HL-60/S4 treated with retinoic acid at 250 ng/mL for 4 days and 3 days (cell line): ENCODE measurements at regions not wholly inside any gene's neighbourhood (a gene's known extent, or its start where the extent isn't known, plus 50 kb on each side); places are given as distances from the start of the nearest gene placed in this dataset.
"Not testable (repeated sequence)": the region's sequence is repeated elsewhere in the genome, so short reads cannot be mapped to it uniquely, and the experiment has no call there.

ENCODE experiments used
- in situ Hi-C: fragments of 300-500 bp; cut with MboI; formaldehyde crosslinking; loops from 2 replicates; pipeline ENCODE4 v1.7.0; 2022; ENCODE audit warnings: low sequenced_read_pairs

DNA sequence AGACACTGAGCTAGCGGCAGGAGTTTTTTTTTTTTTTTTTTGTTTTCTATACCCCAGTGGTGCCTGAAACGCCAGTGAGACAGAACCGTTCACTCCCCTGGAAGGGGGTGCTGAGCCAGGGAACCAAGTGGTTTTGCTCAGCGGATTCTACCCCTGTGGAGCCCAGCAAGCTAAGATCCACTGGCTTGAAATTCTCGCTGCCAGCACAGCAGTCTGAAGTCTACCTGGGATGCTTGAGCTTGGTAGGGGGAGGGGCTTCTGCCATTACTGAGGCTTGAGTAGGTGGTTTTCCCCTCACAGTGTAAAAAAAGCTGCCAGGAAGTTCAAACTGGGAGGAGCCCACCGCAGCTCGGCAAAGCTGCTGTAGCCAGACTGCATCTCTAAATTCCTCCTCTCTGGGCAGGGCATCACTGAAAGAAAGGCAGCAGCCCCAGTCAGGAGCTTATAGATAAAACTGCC lies 173.0 kb downstream of the DMAC1 start:
- in situ Hi-C loops = not testable (repeated sequence)

DNA sequence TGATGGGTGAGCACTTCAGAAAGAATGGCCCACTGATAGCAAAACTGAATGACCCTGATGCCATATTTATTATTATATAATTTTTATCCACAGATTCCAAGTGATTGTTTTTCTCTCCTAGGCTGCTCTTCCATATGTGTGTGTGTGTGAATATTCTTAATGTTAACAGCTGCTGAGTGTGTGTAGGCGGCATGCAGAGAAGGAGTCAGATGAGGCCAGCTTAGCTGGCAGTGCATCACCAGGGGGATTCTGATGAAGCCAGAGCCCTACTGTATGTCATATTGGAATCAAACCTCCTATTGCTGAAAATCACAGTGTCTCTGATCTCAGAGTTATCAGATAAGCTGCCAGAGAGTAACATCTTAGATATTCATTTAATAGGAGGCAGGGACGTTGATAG lies 177.1 kb downstream of the DMAC1 start:
- in situ Hi-C loops = no loop called here

DNA sequence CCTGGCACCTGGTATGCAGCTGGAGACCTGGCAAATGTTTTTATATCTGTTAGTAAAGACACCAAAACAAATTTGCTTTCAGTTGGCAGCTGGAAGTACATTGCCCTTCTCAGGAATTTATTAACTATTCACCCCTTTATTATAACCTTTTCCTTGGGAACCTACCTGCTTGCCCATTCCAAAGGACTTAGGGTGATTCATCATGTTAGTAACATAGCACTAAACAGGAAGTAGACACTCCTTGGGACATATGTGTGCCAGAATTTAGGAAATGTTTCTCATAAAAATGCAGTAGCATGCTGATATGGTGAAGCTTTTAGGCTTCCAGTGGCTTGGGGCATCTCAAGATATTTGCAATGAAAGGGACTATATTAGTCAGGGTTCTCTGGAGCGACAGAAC lies 184.2 kb downstream of the DMAC1 start:
- in situ Hi-C loops = no loop called here

DNA sequence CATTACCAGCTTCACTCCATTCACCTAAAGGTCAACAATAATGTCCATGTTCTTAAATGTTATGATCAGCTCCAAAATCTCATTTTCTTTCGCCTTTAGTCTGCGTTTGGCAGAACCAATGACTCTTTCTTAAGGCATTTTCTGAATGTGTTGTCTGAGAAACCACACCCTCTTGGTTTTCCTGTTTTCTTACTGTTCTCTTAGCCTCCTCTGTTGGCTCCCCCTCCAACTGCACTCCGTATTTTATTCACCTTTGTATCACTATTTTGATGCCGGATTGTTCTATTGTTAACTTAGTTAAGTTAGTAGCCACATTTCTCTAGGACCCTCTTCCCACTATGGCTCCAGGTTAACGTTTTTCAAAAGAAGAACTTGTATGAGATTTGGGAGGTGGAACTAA lies 185.6 kb downstream of the DMAC1 start:
- in situ Hi-C loops = no loop called here

DNA sequence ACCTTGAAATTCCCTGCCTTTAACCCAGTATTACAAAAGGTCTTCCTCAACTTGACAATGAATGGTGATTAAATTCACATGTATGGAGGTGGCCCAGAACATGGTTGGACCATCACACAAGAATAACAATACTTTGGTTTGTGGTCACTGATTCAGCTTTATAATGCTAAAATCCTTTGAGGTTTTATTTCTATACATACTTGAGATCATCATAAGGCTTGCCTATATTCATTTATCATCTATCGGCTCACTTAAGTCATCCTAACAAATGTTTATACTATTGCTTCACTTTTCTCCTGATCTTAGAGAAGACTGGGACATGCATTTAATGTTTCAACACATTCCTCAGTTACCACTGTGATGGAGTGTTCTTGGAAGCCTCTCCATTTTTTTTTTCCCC lies 191.3 kb downstream of the DMAC1 start:
- in situ Hi-C loops = no loop called here

DNA sequence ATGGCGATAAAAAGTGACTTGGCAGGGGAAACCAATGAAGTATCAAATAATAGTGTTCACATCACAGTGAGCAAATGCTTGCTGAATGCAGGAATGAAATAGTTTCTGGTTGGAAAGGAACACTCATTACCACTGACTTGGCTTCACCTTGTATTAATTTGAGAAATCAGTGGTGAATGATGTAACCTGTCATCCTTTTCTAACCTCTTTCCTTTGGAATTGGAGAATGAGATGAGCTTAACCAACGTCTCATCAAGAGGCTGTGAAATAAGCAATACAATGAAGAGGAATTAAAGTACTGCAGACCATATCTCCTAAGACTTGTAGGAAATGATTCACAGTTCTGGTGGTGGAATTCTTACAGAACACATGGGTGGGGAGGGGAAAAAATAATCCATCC lies 192.2 kb downstream of the DMAC1 start:
- in situ Hi-C loops = no loop called here

DNA sequence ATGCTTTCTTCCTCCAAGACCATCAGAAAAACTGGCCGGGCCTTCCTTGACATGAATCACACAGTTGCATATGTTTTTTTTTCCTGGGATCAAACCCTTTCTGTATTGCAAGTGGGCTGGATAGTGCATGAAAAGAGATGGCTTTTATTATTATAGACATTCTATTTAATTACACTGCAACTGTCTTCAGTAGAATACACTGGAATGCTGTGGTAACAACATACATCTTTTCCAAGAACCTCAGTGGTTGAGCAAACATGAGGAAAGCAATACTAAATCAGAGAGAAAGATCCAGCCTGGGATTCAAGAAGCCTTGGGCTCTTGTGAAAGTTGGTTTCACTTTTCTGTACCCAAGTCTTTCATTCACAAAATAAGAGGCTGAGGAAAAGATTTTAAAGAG lies 193.0 kb downstream of the DMAC1 start:
- in situ Hi-C loops = no loop called here

DNA sequence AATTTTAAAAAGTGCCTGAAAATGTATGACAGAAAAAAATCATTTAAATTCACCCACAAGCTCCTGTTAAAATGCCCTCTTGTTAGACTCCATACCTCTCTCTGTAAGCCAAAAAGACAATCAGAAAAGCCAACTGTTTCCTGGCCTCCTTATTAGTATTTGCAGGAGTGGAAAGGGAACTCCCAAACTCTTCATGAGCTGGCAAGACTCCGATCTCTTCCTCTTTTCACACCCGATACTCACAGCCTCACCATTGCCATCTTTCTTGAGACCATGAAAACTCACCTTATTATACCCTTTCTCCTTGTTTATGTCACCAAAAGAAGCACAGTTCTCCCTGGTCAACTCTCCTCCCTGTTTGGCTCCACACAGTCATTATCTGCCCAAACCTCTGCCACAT lies 197.8 kb downstream of the DMAC1 start:
- in situ Hi-C loops = no loop called here

DNA sequence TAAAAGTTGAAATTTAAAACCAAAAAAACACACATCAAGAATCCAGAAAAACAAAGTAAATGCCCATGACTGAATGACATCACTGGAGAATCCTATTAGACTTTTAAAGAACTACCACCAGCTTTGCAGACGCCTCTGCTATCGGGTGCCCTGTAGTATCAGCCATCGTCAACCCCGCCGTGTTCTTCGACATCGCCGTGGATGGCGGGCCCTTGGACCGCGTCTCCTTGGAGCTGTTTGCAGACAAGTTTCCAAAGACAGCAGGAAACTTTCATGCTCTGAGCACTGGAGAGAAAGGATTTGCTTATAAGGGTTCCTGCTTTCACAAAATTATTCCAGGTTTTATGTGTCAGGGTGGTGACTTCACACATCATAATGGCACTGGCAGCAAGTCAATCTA lies 201.9 kb downstream of the DMAC1 start:
- in situ Hi-C loops = no loop called here

DNA sequence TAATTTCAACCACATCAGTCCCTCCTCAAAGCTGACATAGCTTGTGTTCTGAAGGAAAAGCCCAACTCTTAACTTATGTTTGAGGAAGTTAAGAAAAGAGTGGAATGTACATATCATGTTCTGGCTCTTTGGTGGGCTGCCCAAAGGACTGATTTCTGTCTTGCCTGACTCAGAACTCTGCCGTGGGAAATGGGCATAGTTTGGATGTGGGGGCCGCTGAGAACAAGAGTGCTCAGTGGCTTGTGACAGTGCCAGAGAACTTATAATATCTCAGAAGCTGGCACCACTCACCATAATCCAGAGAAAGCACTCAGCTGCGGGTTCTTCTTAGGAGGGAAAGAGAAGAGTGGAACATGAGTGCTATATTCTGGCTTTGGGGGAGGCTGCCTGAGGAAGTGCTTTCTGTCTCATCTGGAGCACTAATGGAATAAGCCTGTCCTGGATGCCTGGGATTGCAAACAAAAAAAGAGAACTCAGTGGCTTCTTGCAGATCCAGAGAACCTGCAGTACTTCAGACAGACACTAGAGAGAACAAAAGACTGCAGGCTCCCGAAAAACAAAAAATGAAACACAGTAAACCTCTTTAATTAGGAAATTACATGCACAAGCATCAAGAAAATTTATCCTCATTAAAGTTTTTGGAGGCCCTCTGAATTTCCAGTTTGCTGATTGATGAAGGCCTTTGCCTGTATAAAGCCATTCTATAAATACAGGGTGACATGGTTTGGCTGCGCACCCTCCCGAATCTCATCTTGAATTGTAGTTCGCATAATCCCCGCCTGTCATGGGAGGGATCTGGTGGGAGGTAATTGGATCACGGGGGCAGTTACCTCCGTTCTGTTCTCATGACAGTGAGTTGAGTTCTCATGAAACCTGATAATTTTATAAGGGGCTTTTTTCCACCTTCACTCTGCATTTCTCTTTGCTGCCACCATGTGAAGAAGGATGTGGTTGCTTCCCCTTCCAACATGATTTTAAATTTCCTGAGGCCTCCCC lies 207.0 kb downstream of the DMAC1 start:
- in situ Hi-C loops = no loop called here

DNA sequence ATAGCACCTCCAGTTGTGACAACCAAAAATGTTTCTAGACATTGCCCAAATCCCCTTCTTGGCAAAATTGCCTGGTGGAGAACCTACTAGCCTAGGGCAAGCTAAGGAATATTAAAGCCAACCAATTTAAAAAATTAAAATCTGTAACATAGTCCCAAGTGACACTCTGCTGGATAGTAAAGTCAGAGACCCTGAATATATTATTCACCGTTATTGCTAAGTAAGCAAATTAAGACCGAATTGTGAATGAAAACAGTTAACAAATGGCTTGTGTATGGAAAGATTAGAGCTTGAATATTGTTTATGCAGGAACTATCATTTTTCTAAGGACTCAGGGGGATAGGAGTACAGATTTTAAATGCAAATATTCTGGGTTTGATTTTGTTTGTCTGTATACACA lies 208.1 kb downstream of the DMAC1 start:
- in situ Hi-C loops = no loop called here

DNA sequence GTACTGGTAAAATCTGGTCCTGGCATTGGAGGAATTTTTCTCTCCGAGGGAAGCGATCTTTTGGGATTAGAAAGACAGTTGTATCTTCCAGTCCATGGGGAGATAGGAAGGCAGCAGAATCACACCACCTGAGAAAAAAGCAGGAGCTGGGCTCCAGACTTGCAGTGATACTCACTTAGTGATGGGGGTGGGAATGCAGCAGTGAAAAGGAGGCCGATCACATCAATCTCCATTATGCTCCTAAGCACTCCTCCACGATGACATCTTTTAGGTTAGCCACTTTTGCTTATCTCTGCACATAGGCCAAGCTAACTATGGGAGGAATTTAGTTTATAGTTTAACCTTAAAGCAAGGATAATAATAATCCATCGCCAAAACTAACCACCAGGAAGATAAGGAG lies 219.0 kb downstream of the DMAC1 start:
- in situ Hi-C loops = no loop called here

DNA sequence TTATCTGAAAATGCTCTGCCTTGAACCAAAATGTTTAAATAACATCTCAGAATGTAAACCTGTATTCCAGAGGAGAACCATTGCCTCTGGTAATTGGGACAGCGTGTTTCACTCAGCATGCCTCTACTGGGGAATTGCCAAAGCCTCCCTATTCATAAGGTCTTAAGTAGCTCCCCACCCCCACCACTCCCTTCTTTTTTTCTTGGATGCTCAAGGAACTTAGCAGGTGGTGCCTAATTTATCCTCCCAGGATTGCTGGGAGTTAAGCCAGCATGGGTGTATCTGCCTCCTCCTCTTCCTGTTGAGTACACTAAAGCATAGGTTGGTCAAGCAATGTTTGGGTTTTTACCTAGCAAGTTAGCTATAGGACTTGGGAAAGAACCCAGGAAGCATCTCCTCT lies 220.2 kb downstream of the DMAC1 start:
- in situ Hi-C loops = no loop called here

DNA sequence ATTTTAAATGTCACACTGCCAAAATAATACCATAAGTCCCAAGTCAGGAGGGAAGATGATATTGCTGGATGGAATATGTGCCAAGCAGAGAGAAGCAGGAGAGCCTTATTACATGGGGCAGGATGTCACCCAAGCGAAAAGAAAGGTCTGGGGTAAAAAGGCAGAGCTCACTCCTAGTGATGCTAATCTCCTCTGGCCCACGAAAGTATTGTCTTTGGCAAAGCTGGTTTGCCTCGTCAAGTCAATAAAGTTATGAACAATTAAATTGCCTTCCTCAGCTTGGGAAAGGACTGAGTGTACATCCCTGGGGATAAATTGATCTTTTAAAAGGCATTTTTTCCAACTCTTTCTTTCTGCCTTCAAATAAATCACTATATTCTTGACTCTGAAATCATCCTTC lies 220.6 kb downstream of the DMAC1 start:
- in situ Hi-C loops = no loop called here

DNA sequence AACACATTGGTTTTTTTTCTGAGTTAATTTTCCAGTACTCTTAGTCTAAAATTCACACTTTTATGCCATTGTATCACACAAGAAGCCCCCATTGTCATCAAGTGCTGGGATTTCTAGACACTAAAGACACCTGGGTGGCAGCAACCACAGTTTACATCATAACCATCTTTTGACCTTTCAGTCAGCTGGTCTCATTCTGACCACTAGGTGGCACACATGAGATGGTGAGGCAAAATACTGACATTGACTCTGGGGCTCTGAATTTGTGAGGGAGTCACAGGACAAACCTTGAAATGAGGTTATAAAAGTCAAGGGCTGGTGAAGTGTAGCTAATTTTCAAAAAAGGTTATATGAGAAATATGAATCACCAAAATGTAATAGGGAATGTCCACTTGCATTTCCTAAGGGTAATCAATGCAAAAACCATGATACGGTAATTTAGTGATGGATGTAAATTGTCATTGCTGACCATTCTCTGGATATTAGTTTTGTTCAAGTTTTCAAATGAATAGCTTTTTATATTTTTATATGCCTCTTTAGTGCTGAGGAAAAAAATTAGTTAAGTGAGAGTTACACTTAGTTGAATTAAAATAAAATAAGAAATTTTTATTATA lies 229.4 kb downstream of the DMAC1 start:
- in situ Hi-C loops = no loop called here

DNA sequence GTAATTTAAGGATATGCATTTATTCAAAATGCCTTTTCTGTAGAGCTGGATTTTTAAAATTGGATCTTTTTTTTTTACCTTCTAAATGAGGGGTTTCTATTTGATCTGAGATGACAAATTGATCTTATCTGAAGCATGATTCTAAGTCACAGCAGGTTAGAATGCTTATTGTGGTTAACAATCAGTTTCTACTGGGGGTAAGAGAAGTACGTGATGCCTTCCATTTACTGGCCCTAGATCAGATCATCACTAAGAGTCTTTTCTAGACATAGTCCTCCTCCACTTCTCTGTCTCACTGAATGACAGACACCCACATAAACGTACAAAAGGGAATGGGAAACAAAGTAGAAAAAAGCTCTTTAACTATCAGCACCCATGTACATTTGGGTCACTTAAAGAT lies 231.9 kb downstream of the DMAC1 start:
- in situ Hi-C loops = no loop called here

DNA sequence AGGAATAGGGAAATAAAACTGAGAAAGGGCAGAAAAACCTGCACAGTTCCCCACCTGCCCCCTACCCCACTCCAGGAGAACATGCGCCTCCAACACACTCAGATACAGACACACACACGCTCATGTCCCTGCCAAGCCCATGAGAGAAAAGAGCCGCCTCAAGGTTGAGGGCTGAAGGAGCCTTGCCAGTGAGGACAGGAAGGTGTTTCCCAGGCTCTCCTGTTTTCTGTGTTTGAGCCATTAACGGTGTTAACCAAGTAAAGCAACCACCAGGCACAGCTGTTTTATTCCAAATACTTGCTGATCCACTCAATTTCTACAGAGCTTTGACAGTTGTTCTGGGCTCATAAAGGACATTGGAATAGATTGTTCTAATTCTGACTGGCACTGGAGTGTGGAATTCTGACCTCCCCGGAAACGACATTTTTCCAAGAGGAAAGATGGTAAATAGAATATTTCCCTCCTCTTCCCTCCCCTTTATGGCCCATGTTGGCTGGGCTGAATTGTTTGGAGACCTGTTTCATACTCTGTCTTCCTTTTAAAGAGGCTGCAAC lies 238.0 kb downstream of the DMAC1 start:
- in situ Hi-C loops = no loop called here

DNA sequence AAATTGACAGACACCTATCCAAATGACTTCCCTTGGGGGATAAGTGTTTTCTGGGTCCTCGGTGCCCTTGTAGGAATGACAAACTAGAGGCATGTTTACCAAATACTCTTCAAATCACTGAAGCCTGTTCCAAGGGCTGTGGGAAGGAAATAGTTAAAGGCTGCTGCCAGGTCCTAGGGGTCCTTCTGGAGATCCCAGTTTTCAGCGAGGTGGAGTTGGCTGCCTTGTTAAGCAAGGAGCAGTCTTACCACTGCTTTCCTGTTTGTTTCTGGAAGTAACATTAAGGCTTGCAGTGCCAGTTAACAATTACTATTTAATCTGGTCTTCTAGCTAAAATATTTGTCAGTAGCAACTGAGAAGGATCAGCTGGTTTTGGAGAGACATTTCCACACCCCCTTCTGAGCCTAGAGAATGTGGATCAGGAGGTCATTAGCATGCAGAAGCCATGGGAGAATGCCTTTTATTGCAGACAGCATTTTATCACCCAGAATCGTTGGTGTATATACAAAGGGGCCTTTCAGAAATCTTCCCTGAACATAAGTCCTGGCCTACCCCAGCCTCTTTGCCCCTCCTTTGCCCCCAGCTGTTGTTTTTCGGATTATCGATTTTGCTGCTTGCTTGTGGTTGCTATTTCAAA lies 238.8 kb downstream of the DMAC1 start:
- in situ Hi-C loops = no loop called here

DNA sequence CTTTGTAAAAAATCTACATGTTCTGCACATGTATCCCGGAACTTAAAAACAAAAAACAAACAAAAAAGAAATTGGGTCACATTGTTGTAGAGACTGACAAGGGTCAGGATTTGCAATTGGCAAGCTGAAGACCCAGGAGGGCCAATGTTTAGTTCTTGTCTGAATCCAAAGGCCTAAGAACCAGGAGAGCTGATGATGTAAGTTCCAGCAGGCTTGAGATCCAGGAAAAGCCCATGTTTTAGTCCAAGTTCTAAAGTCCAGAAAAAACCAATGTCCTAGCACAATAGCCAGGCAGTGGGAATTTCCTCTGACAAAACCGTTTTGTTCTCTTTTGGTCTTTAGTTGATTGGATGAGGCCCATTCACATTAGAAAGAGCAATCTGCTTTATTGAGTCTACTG lies 244.9 kb downstream of the DMAC1 start:
- in situ Hi-C loops = no loop called here

DNA sequence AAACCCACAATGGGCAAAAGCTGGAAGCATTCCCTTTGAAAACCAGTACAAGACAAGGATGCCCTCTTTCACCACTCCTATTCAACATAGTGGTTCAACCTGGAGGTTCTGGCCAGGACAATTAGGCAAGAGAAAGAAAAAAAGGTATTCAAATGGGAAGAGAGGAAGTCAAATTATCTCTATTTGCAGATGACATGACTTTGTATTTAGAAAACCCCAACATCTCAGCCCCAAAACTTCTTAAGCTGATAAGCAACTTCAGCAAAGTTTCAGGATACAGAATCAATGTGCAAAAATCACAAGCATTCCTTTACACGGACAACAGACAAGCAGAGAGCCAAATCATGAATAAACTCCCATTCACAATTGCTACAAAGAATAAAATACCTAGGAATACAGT lies 246.9 kb downstream of the DMAC1 start:
- in situ Hi-C loops = not testable (repeated sequence)

DNA sequence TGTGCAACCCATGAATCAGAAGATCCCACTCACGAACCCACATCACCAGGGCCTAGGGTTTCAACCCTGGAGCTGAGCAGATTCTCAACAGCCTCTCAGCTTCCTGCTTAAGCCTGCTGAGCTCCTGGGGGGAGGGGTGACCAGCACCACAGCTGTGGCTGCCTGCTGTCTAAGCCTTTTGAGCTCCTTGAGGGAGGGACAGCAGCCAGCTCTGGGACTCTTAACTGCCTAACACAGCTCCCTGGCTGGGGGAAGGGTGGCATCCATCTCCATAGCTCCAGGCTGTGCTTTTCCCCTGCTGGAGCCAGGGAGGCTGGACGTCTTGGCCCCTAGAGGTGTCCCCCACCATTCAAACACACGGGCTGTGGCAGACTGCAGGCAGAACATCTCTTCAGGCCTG lies 250.3 kb downstream of the DMAC1 start:
- in situ Hi-C loops = loop anchor here (25.0 kb wide), 1 partner anchor 487 kb away; no protein-coding TSS in a partner anchor
